ENCODE measurements at regions not wholly inside any gene's neighbourhood (a gene's known extent, or its start where the extent isn't known, plus 50 kb on each side); places are given as distances from the start of the nearest gene placed in this dataset.

DNA sequence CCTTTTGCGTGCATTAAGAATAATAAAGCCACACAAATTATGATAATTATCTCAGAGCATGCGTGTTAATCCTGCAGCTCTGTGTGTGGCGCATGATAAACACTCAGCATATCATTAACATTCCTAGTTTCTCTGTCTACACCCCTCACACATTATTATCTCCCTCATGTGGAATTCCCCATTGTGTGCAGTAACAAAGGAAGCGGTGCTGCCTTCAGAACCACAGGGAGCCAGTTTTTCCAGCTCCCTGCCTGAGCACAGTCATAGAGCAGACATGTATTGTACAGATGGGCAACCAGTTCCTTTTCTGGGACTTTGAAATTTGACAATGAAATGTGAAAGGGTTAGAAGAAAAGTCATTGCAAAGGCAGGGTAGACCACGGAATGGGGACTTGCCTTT lies 1365.5 kb upstream of the CDH9 start:
- TF ChIP-seq CTCF (IDR thresholded peaks at IDR 0.05; ENCODE audit: extremely low read depth in 1 of 2, insufficient read depth in 1 of 2, low read depth in 1 of 2, low read length in 2 of 2) (no peak), EZH2 (IDR thresholded peaks at IDR 0.05; ENCODE audit: borderline replicate concordance, low read depth, low read length, severe bottlenecking) (no peak), FOS (IDR thresholded peaks at IDR 0.05; ENCODE audit: borderline replicate concordance, insufficient read depth, low read length) (no peak), POLR2A (IDR thresholded peaks at IDR 0.05; ENCODE audit: low read depth, low read length) (no peak), POLR2AphosphoS5 (IDR thresholded peaks at IDR 0.05; ENCODE audit: insufficient read depth, low read depth, low read length) (no peak), MAX (IDR thresholded peaks at IDR 0.05; ENCODE audit: insufficient read depth, insufficient read length) (no peak), MYC (IDR thresholded peaks at IDR 0.05; ENCODE audit: low read depth, low read length) (no peak), GATA2 (IDR thresholded peaks at IDR 0.05; ENCODE audit: insufficient read depth, insufficient read length, low read depth, low read length) (no peak)

Measured in endothelial cell of umbilical vein (primary cell).